Pancreas (tissue), 10 donors: ENCODE measurements at regions not wholly inside any gene's neighbourhood (a gene's known extent, or its start where the extent isn't known, plus 50 kb on each side); places are given as distances from the start of the nearest gene placed in this dataset.
A peak's percentile ranks its signal among the peaks of the same experiment; 100 is the strongest.

Source experiments
- ATAC-seq, 4 donors: fragments of 200-7000 bp; cut with Tn5 transposase; one replicate each; pipeline versions ENCODE4 v1.8.0 to v1.9.1; 2020; ENCODE audit warnings: mild to moderate bottlenecking in 4 of 4, moderate library complexity in 4 of 4
- DNase-seq, 6 donors: peaks; one replicate each; pipeline ENCODE4 v3.0.0-alpha.2; 2020
- FAIRE-seq: peaks from 2 replicates; lab custom pipeline; 2012; peaks lifted over from hg19 to GRCh38; lab: Jason Lieb, UNC
- H3K27ac ChIP-seq, 4 donors: fragments of 200-600 bp; sonication (generic); 1 replicate in 3 of 4; 2 replicates in 1 of 4; pipeline versions ENCODE4 v1.5.0 to v1.8.0; 2020
- H3K27me3 ChIP-seq, 4 donors: fragments of 200-600 bp; one replicate each; pipeline ENCODE4 v1.8.0; 2021
- H3K36me3 ChIP-seq, 3 donors: fragments of 200-600 bp; sonication (generic) in 1 of 3; one replicate each; pipeline versions ENCODE4 v1.5.0 to v1.8.0; 2020 to 2021
- H3K4me1 ChIP-seq, 3 donors: fragments of 200-600 bp; one replicate each; pipeline ENCODE4 v1.8.0; 2021
- H3K4me3 ChIP-seq, 4 donors: fragments of 200-600 bp; sonication (generic) in 2 of 4; one replicate each; pipeline versions ENCODE4 v1.5.0 to v1.8.0; 2020 to 2021
- H3K9me3 ChIP-seq, 4 donors: fragments of 200-600 bp; one replicate each; pipeline ENCODE4 v1.8.0; 2021
- WGBS, 2 donors: extraction: QIAGEN DNeasy Blood & Tissue Kit; methylation state at CpG; one replicate each; pipeline ENCODE4 v1.1.7; 2013; 5-methylcytosine and 5-hydroxymethylcytosine counted together
- intact Hi-C, 3 donors: fragments of 100-400 bp; cut with DNase I; formaldehyde crosslinking; loops; one replicate each; pipeline versions ENCODE4 v1.11.1 to v1.14.2; 2022
- TF ChIP-seq, protein P1 (sequence below), 4 donors: fragments of 200-600 bp; sonication (generic) in 3 of 4; IDR thresholded peaks; one replicate each; pipeline versions ENCODE4 v1.5.0 to v1.8.0; 2021; ENCODE audit warnings: antibody characterized with exemption in 4 of 4
- donor health status: healthy with polysubstance abuse.
- donor health status: DM: no; HTN: no; CAD: no; lungs with moderate emphysema.
- donor health status: DM: no; HTN: no; CAD: no.
- donor health status: control.
- donor health status: control.
- donor health status: Bipolar disorder and iron deficiency.
- donor health status: DM: yes; HTN: yes; CAD: no.
- donor health status: DM: no; HTN: no; CAD: no.
- donor health status: DM: no; HTN: no; CAD: no.
- donor health status: DM: yes; HTN: yes; CAD: no.

DNA sequence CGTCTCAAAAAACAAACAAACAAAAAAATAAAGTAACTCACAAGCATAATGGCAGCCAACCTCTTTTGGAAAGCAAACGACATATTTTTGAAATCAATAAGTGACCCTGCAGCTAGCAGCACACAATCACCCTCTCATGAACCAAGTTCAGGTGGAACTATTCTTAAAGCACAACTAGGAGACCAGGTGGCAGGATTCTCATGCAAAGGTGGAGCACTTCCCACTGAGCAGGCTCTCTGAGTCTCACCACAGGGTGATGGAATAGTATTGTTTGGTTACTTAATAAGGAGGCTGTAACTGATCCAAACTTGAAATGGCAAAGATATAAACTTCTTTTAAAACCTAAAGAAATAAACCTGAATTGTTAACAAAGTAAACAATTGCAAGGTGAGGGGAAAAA, 1293.1 kb downstream of the PCDH19 start:
- no peak overlapping the region for H3K27ac ChIP-seq
- intact Hi-C loops, result no loop called here
- H3K4me1 ChIP-seq, result no peaks in the 10 kb centered on the region
- peaks cover 0 to 6% (median 2%) of the 10 kb centered on the region in 4 donors for H3K27me3 ChIP-seq
- no peaks in the 10 kb centered on the region for H3K36me3 ChIP-seq
- DNase-seq, result peak in 3 of 6 donors; percentile 19 to 33 (median 24)
- ATAC-seq, result peak in 3 of 4 donors; percentile 46 to 86 (median 83)
- WGBS, 2 donors, result 6 to 7% methylated on average over 2 of the region's 2 CpGs
- TF ChIP-seq, protein P1, sequence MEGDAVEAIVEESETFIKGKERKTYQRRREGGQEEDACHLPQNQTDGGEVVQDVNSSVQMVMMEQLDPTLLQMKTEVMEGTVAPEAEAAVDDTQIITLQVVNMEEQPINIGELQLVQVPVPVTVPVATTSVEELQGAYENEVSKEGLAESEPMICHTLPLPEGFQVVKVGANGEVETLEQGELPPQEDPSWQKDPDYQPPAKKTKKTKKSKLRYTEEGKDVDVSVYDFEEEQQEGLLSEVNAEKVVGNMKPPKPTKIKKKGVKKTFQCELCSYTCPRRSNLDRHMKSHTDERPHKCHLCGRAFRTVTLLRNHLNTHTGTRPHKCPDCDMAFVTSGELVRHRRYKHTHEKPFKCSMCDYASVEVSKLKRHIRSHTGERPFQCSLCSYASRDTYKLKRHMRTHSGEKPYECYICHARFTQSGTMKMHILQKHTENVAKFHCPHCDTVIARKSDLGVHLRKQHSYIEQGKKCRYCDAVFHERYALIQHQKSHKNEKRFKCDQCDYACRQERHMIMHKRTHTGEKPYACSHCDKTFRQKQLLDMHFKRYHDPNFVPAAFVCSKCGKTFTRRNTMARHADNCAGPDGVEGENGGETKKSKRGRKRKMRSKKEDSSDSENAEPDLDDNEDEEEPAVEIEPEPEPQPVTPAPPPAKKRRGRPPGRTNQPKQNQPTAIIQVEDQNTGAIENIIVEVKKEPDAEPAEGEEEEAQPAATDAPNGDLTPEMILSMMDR (IDR thresholded peaks at IDR 0.05), result no peak
- H3K9me3 ChIP-seq, result no peaks in the 10 kb centered on the region
- H3K4me3 ChIP-seq, result no peak overlapping the region
- no peak for FAIRE-seq

DNA sequence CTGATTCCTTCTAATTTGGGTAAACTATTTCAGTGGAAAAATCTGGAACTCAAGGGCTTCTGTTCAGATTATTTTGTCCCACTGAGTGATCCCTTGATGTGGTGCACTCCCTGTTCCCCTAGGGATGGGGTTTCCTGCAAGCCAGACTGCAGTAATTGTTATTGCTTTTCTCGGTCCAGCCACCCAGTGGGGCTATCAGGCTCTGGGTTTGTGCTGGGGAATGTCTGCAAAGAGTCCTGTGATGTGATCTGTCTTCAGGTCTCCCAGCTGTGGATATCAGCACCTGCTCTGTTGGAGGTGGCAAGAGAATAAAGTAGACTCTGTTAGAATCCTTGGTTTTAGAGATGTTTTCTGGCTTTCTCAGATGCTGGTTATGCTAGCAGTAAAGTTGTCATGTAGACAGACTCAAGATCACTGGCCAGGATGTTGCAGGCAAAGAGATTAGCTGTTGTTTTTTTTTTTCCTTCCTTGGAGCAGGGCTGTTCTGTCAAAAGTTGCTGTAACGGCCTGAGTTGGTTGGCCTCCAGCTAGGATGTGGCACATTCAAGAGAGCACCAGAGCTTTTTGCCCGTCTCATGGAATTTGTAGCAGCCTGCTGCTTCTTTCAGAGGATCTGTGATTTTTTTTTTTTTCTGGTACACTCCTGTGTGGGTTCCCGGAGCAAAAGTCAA, 1314.0 kb downstream of the PCDH19 start:
- no peak for FAIRE-seq
- WGBS, 2 donors, result 47 to 51% methylated on average over 4 of the region's 4 CpGs
- ATAC-seq, result no peak

DNA sequence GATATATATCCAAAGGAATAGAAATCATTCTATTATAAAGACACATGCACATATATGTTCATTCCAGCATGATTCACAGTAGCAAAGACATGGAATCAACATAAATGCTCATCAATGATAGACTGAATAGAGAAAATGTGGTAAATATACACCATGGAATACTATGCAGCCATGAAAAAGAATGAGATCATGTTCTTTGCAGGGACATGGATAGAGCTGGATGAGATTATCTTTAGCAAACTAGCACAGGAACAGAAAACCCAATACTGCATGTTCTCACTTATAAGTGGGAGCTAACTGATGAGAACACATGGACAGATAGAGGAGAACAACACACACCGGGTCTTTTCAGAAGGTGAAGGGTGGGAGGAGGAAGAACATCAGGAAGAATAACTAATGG, 1318.6 kb downstream of the PCDH19 start:
- Histone ChIP-seq H3K36me3 (no peaks in the 10 kb centered on the region), H3K4me1 (no peaks in the 10 kb centered on the region), H3K4me3 (no peak overlapping the region), H3K27me3 (no peaks in the 10 kb centered on the region), H3K9me3 (no peaks in the 10 kb centered on the region), H3K27ac (no peak overlapping the region)
- intact Hi-C loops, result no loop called here
- no peak for ATAC-seq
- no peak for DNase-seq
- WGBS, 2 donors, result 93 to 96% methylated on average over 1 of the region's 1 CpG
- no peak for FAIRE-seq
- TF ChIP-seq, protein P1 (IDR thresholded peaks at IDR 0.05), result no peak

More for the DNA sequence above, 1314.0 kb downstream of the PCDH19 start:
- Histone ChIP-seq H3K9me3 (no peaks in the 10 kb centered on the region), H3K27me3 (no peaks in the 10 kb centered on the region), H3K36me3 (no peaks in the 10 kb centered on the region), H3K4me1 (no peaks in the 10 kb centered on the region), H3K4me3 (no peak overlapping the region), H3K27ac (no peak overlapping the region)
- DNase-seq, result no peak
- TF ChIP-seq, protein P1 (IDR thresholded peaks at IDR 0.05), result no peak
- intact Hi-C loops, result no loop called here

DNA sequence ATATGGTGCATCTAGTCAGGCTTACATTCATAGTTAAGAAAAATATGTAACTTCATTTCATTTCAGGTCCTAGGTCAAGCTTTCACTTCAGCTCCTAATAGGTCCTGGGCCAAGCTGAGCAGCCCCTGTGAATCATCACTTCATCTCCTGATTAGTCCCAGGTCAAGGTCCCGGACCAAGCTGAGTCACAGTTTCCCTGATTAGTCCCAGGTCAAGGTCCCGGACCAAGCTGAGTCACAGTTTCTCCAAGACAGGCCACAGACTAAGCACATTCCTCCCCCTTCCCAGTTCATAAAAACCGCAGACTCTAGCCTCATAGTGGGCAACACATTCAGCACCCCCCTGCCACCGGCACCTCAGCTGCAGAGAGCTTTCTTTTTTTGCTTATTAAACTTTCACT, 1331.8 kb downstream of the PCDH19 start:
- WGBS, 2 donors, result 67 to 87% methylated on average over 4 of the region's 4 CpGs
- H3K27ac ChIP-seq, result no peak overlapping the region
- peaks cover 0 to 7% (median 0%) of the 10 kb centered on the region in 4 donors for H3K27me3 ChIP-seq
- DNase-seq (no peak), FAIRE-seq (no peak), ATAC-seq (no peak)
- TF ChIP-seq, protein P1 (IDR thresholded peaks at IDR 0.05), result no peak
- no peaks in the 10 kb centered on the region for H3K4me1 ChIP-seq
- H3K36me3 ChIP-seq, result no peaks in the 10 kb centered on the region
- H3K4me3 ChIP-seq, result no peak overlapping the region
- intact Hi-C loops, result no loop called here
- H3K9me3 ChIP-seq, result no peaks in the 10 kb centered on the region

DNA sequence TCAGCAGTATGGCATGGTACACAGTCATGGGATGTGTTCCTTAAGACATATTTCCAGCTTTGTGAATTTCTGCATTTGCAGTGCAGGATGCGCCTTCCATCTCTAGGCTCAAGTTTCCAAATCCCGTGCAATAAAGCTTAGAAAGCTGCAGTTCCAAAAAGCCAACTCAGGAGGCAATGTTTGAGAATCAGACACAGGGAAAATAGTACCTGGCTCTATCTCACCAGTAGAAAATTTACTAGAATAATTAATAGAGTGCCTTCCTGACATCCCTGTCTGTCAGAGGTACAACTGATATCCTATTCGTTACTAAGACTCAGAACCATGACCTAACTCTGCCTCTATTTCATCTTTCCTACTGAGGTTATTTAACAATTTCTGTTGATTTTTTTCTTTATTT, 1333.0 kb downstream of the PCDH19 start:
- intact Hi-C loops, result no loop called here
- H3K4me3 ChIP-seq, result no peak overlapping the region
- DNase-seq (no peak), FAIRE-seq (no peak), ATAC-seq (no peak)
- WGBS, 2 donors, result 75 to 89% methylated on average over 3 of the region's 3 CpGs
- H3K4me1 ChIP-seq, result no peaks in the 10 kb centered on the region
- TF ChIP-seq, protein P1 (IDR thresholded peaks at IDR 0.05), result no peak
- no peak overlapping the region for H3K27ac ChIP-seq
- peaks cover 0 to 7% (median 0%) of the 10 kb centered on the region in 4 donors for H3K27me3 ChIP-seq
- no peaks in the 10 kb centered on the region for H3K36me3 ChIP-seq
- H3K9me3 ChIP-seq, result no peaks in the 10 kb centered on the region
